PC-3 (cell line): ENCODE measurements at regions not wholly inside any gene's neighbourhood (a gene's known extent, or its start where the extent isn't known, plus 50 kb on each side); places are given as distances from the start of the nearest gene placed in this dataset.

Experiments
- CTCF ChIP-seq: fragments of 300-600 bp; sonication (generic); conservative IDR thresholded peaks from 2 replicates; pipeline ENCODE4 v1.5.1; 2017; ENCODE audit warnings: antibody characterized with exemption, low read depth, mild to moderate bottlenecking, low read length
- EZH2 ChIP-seq: fragments of 300-600 bp; sonication (generic); IDR thresholded peaks from one replicate; pipeline ENCODE4 v1.6.1; 2017; ENCODE audit warnings: antibody characterized with exemption, mild to moderate bottlenecking, low read length; ENCODE audit not compliant: unreplicated experiment
- EZH2phosphoT487 ChIP-seq: fragments of 300-600 bp; sonication (generic); IDR thresholded peaks from 2 replicates; pipeline ENCODE4 v1.6.1; 2018; ENCODE audit warnings: mild to moderate bottlenecking, antibody characterized with exemption, low read length, borderline replicate concordance

GRCh38 chr14:84998216-84998615, 531.7 kb upstream of the FLRT2 start:
- TF ChIP-seq CTCF (no peak), EZH2 (no peak), EZH2phosphoT487 (no peak)
